HG02852 (cell line): ENCODE measurements at regions not wholly inside any gene's neighbourhood (a gene's known extent, or its start where the extent isn't known, plus 50 kb on each side); places are given as distances from the start of the nearest gene placed in this dataset.
"Not testable (repeated sequence)": the region's sequence is repeated elsewhere in the genome, so short reads cannot be mapped to it uniquely, and the experiment has no call there.

ENCODE experiments used
- ATAC-seq: cut with Tn5 transposase; IDR thresholded peaks from one replicate; pipeline ENCODE4 v1.9.1; 2021; ENCODE audit warnings: mild to moderate bottlenecking, moderate library complexity; ENCODE audit not compliant: unreplicated experiment

- no peak for ATAC-seq
These were observed 53.2 kb upstream of the UBE2E3 start for GRCh38 chr2:180927030-180927686.

DNA sequence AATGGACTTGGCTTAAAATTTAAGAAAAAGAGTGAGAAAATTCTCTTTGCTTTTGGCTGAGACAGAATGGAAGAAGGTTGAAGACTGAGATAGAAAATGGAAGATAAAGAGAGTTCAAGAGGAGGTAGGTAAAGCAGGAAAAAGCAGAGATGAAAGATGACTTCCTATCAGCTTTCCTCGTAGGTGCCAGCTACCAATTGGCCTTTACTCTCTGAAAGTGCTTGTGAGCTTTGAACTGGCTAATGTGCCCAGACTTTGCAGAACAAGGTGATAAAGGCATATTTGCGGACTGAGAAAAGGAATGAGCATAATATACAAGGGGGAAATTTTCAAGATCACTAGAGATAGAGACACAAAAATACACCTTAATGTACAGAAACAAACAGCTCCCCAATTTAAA, 54.7 kb upstream of the UBE2E3 start:
- ATAC-seq, result no peak

DNA sequence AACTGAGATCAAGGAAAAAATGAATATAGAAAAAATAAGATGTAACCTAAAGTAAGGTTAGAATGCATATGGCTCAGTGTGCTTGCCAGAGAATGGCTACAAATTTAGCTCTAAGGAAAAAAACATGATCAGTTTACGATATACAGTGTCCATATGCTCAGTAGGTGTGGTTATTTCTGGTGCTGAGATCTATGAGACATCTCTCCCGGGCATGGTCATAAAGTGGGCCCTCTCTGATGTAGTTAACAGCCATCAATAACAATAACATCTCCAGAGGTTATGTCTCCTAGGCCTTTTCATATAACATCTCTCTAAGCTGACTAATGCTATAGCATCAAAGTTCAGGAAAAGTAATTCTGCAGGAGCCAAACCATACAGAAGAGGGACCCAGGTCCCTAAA, 56.3 kb upstream of the UBE2E3 start:
- ATAC-seq, result no peak

DNA sequence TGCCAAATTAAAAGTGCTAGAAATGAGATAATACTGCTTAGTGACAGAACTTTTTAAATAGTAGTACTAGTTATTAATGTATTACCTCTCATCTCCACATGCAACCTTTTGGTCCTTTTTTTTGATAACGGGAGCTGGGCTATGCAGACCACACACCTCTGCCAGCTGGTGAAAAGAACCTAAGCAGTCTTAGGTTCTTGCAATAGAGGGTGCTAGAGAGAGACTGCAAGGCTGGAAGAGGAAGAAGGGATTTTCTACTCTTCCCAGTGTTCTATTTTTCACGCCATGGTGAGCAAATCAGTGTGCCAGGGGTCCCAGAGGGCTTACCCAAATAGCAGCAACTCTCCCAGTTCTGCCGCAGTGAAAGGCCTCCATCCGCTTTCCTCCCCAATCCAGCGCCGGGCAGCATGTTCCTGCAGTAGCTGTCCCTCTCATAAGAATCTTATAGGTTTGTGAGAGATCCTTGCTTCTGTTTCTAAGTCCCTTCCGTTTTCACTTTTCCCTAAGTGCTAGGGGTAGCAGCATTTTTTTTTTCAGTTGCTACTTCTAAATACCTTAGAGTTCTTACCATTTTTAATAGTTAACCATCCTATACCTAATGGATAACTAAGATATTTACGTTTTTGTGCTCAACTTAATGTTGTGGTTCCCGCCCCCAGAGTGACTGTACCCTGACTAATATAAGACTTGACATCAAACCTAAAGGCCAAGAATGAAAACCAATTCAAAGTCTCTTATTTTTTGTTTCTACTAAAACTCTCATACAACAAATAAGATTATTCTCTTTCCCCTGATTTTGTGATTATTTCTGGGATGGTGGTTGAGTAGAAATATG, 69.4 kb upstream of the UBE2E3 start:
- ATAC-seq, result no peak

- ATAC-seq, result no peak
These were observed 72.7 kb upstream of the UBE2E3 start for GRCh38 chr2:180907731-180908130.

- ATAC-seq, result no peak
These were observed 74.9 kb upstream of the UBE2E3 start for GRCh38 chr2:180905461-180905860.

DNA sequence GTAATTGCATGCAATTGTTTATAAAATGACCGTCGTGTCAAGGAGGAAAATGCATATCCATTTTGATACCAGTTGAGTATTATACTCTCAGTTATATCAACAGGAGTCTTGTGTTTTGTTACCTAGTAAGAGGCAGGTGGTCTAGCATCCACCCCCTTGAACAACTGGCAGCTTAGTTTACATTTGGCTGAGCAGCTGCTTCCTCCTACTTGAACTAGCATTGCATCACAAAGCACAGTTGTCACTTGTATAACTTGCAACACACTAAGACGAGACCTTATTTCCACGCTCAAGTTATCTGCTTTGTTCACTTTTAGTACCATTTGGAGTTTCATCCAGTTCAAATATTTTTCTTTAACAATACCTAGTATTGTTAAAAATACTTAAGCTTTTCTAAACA, 75.4 kb upstream of the UBE2E3 start:
- ATAC-seq, result no peak

DNA sequence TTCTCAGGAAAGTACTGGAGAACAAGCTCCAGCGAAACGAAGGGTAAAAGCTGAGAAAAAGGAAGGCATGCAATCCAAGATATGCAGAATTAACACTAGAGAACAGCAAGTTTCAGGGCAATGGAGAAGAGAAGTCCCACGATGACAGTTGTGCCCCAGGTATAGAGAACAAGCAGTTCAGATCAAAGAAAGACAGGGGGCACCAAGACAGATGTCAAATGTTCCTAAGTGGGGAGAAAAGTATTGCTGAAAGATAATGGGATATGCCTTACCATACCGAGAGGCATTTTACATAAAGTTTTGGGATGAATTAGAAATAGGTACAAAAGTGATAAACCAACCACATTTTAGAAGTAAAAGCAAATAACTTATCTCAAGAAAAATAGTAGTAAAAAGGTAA, 79.1 kb upstream of the UBE2E3 start:
- no peak for ATAC-seq

DNA sequence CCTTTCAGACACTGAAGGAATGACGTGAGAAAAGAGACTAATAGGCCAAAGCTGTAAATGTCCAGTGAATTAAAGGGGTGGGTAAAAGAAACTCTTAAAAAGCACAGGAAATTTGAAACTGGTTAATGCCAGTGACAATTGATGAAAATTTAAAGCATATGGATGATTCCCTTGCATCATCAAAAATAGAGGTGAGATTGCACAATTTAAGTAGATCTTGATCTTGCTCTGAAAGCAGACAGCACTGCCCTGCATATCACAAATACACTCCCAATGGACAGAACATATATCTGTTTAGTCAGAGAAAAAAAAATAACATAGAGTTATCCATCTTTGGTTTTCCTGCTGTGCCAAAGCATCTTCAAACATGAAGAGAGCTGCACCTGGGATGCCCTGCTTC, 86.7 kb upstream of the UBE2E3 start:
- no peak for ATAC-seq

- ATAC-seq, result no peak
These were observed 88.3 kb upstream of the UBE2E3 start for GRCh38 chr2:180892091-180892490.

DNA sequence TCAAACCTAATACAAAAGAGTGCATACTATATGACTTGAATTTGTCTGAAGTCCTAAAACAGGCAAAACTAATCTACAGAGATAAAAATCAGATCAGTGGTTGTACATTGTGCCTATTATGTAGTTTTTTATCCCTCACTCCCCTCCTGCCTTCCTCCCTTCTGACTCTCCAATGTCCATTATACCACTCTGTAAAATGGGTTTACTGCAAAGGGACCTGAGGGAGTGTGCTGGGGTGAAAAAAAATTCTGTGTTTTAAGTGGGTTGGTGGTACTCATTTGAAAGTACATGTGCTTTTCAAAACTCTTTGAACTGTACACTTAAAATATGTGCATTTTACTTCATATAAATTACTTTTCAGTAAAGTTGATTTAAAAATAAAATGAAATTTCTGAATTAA, 89.0 kb upstream of the UBE2E3 start:
- ATAC-seq, result no peak

DNA sequence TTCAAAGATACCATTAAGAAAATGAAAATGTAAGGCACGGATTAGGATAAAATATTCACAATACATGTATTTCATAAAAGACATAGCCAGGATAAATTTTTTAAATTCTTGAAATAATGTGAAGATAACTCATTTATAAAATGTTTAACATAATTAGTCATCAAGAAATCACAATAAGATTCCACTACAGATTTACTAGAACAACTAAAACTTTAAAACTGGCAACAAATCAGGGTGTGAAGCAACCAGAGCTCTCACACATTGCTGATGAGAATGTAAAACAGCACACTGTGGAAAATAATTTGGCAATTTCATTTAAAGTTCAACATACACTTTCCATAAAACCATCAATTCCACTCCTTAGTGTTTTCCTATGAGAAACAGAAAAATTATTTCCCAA, 89.6 kb upstream of the UBE2E3 start:
- no peak for ATAC-seq

DNA sequence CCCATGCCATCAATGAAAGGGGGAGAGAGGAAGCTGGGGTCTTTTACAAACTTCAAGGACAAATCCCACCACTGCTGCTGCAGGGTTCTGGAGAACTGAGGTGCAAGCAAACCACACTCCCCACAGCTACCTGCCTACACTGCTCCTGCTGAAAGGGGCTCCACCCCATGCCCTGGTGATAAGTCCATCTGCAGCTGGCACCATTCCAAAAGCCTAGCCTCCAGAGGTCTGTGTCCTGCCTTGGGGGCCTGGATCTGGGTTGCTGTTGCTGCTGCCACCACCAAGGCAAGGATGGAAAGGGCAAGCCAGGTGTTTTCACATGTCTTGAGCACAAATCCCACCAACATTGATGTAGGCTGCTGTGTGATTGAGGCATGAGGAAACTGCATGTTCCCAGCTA, 97.4 kb upstream of the UBE2E3 start:
- no peak for ATAC-seq

GRCh38 chr2:180876506-180876905, 103.9 kb upstream of the UBE2E3 start:
- no peak for ATAC-seq

DNA sequence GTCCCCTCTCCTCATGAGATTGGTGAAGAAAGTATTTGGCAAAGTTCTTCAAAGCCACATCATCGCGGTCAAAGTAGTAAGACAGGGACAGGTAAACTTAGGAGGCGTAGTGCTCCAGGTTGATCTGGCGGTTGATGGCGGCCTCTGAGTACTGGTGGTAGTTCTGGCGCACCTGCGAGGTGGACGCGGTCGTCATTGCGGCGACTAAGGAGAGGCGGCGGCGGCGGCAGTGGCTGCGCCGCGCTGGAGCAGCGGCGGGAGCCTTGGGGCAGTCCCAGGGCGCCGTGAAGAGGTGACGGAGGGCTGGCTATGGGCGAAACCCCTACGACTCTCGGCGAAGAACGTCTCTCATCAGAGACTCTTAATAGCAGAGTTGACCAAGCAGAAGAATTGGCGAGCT, 107.2 kb upstream of the UBE2E3 start:
- no peak for ATAC-seq

DNA sequence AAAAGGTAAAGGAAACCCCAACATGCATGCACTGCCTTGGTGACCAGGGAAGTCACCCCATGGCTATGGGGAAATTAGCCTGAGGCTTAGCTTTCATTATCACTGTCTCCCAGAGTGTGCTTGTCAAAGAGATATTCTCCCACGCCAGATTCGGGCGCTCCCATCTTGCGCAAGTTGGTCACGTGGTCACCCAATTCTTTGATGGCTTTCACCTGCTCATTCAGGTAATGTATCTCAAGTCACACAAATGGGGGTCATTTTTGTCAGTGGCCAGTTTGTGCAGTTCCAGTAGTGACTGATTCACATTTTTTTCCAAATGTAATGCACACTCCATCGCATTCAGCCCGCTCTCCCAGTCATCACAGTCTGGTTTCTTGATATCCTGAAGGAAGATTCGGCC, 107.6 kb upstream of the UBE2E3 start:
- ATAC-seq, result not testable (repeated sequence)

GRCh38 chr2:180872255-180872654, 108.2 kb upstream of the UBE2E3 start:
- ATAC-seq, result no peak

DNA sequence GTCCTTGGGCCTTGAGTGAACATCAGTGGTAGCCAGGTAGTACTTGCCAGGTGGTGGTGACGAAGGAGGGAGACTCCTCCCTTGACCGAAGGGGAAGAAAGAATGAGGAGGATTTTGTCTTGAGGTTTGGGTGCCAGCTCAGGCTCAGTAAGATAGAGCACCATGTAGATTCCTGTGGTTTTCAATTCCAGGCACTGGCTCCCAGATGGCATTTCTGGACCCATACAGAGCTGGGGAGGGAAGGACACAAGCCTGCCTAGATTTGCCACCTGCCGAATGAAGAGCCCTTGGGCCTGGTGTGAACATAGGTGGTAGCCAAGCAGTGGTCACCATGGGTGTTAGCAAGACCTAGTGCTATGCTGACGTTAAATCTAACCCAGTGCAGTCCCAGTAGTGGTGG, 108.8 kb upstream of the UBE2E3 start:
- no peak for ATAC-seq

GRCh38 chr2:180849851-180850250, 130.6 kb upstream of the UBE2E3 start:
- no peak for ATAC-seq

DNA sequence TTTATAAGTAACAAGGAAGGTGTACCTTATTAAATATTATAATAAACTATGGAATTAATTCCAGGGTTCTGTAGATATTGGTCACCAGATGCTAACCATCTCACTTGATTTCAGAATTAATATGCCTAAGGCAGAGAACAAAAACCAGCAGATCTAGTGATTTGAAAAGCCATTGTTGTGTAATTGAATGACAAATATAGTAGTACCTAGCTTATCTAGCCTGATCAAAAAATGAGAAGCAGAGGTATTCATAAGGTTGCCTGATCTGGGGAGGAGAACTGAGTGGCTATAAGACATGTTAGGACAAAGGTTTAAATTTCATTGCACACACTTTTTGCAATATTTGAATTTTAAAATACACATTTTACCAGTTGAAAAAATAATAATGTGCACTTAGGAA, 132.0 kb upstream of the UBE2E3 start:
- ATAC-seq, result no peak

DNA sequence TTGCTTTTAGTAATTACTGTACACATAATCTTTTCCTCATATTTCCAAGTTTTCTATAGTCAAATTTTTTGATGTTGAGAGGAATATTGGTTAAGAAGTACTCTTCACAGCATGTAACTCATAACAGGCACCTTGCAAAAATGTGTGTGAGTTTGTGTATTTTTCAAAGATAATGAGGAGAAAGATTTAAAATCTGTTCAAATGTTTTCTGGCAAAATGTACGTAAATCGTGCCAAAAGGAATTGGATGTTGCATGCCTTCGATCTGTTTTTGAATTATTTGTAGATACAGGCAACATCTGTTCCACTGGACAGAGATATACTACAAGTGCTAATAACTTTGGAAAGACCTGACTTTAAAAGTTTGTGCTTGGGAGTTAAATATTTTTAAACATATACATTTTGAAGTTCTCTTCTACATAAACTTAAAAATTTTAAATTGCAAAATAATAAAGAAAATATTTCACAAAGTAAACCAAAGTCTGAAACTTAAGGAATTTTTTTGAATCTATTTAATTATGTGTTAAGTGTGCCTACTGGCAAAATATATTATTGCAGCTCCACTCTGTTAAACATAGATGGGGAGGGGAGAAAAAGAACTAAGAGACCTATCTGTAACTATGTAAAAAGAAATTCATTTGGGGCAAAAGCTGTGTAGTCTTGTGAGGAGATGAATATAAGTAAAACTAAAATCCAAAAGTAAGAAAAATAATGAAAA, 133.5 kb upstream of the UBE2E3 start:
- ATAC-seq, result no peak

GRCh38 chr2:180842461-180842860, 137.9 kb upstream of the UBE2E3 start:
- ATAC-seq, result no peak
